ENCODE measurements at regions not wholly inside any gene's neighbourhood (a gene's known extent, or its start where the extent isn't known, plus 50 kb on each side); places are given as distances from the start of the nearest gene placed in this dataset.

DNA sequence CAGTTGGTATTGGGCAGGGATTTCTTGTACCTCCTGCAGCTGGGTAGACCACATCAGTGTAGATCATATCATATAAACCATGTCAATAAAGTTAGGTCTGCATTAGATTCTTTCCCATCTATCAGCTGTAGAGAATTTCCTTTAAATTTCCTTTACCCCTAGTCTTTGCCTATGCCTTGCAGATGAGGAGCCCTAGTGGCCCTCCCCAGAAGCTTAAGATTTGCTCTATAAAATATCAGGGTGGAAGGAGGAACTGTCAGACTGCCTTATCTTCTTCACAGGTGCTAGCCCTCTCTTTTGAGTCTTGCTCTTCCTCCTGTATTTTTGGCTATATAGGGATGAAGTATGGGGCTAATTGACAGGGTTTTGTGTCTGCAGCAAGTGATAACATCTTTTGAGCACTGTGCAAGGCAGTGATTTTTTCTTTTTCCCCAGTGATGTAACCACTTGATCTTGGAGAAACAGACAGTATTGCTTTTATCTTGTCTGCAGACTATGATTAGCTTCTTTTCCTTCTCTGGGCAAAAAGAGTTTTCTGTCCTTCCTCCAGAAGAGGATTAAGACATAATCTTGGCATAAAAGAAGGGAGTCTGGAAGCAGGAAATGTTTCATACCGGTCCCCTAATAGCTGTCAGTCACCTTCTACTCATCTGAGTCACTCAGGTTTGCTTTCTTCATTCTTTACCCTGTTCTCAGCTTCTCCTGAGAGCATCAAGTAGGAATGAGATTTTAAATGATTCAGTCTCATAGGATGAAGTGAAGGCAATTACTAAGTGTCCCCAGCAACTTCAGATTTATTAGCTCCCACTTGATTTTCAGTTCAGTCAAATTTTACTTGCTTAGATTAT is 286.4 kb downstream of the CDH19 start:
- DNase-seq (ENCODE audit: low read depth, low spot score) (no peak), FAIRE-seq (no peak), ATAC-seq (no peak)
- Histone ChIP-seq H3K9me3 (replicated peaks; ENCODE audit: control insufficient read depth, insufficient read depth, low read length) (no peaks in the 10 kb centered on the region), H3K36me3 (ENCODE audit: control insufficient read depth in 2 of 2, insufficient read depth in 2 of 2, low read length in 1 of 2) (no peaks in the 10 kb centered on the region), H3K27ac (ENCODE audit: control insufficient read depth, insufficient read depth) (no peak overlapping the region), H3K4me1 (ENCODE audit: control insufficient read depth, insufficient read depth, low read length) (no peaks in the 10 kb centered on the region), H4K20me1 (ENCODE audit: control insufficient read depth, insufficient read depth) (no peaks in the 10 kb centered on the region), H3K9ac (ENCODE audit: control insufficient read depth, insufficient read depth, low read length) (no peak overlapping the region), H3K79me2 (ENCODE audit: control insufficient read depth, insufficient read depth, low read length) (no peaks in the 10 kb centered on the region), H3K27me3 (replicated peaks in 1 of 2; ENCODE audit: control insufficient read depth in 2 of 2, insufficient read depth in 2 of 2, low read length in 1 of 2) (no peaks in the 10 kb centered on the region), H3K4me2 (ENCODE audit: control insufficient read depth, insufficient read depth) (no peak overlapping the region), H2AFZ (ENCODE audit: control insufficient read depth, low read depth, low read length) (no peak overlapping the region), H3K4me3 (no peak overlapping the region)
- POLR2A ChIA-PET = no interaction called here
- SMC1A ChIA-PET (ENCODE audit: uncharacterized antibody, unreplicated experiment) = no interaction called here
- no TSS peak for BruUV-seq (replicated peaks)
- CTCF ChIA-PET = no interaction called here
- 0% methylated on average over 1 of the region's 1 CpG for WGBS (ENCODE audit: insufficient coverage, insufficient replicate concordance, low lambda C conversion rate, missing lambda C conversion rate)
- in situ Hi-C loops (cut with MboI) (no loop called here), intact Hi-C loops (cut with micrococcal nuclease; ENCODE audit: unreplicated experiment) (no loop called here)
- no peak for TF ChIP-seq FOXK2 (IDR thresholded peaks at IDR 0.05)
- TF ChIP-seq PAX5 (IDR thresholded peaks at IDR 0.05; ENCODE audit: borderline replicate concordance, low read depth, low read length) = no peak
- TF ChIP-seq MTA2 (IDR thresholded peaks at IDR 0.05; ENCODE audit: low read depth) = no peak
- TF ChIP-seq CBFB (IDR thresholded peaks at IDR 0.05; ENCODE audit: low read depth) = no peak
- TF ChIP-seq, protein P1, sequence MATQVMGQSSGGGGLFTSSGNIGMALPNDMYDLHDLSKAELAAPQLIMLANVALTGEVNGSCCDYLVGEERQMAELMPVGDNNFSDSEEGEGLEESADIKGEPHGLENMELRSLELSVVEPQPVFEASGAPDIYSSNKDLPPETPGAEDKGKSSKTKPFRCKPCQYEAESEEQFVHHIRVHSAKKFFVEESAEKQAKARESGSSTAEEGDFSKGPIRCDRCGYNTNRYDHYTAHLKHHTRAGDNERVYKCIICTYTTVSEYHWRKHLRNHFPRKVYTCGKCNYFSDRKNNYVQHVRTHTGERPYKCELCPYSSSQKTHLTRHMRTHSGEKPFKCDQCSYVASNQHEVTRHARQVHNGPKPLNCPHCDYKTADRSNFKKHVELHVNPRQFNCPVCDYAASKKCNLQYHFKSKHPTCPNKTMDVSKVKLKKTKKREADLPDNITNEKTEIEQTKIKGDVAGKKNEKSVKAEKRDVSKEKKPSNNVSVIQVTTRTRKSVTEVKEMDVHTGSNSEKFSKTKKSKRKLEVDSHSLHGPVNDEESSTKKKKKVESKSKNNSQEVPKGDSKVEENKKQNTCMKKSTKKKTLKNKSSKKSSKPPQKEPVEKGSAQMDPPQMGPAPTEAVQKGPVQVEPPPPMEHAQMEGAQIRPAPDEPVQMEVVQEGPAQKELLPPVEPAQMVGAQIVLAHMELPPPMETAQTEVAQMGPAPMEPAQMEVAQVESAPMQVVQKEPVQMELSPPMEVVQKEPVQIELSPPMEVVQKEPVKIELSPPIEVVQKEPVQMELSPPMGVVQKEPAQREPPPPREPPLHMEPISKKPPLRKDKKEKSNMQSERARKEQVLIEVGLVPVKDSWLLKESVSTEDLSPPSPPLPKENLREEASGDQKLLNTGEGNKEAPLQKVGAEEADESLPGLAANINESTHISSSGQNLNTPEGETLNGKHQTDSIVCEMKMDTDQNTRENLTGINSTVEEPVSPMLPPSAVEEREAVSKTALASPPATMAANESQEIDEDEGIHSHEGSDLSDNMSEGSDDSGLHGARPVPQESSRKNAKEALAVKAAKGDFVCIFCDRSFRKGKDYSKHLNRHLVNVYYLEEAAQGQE (IDR thresholded peaks at IDR 0.05; ENCODE audit: low read depth, low read length) = no peak
- no peak for TF ChIP-seq JUNB (IDR thresholded peaks at IDR 0.05)
- no peak for TF ChIP-seq SREBF2 (IDR thresholded peaks at IDR 0.05; ENCODE audit: low read length)
- no peak for TF ChIP-seq TAF1 (IDR thresholded peaks at IDR 0.05; ENCODE audit: borderline replicate concordance, low read depth, low read length)
- TF ChIP-seq SUZ12 (IDR thresholded peaks at IDR 0.05; ENCODE audit: unreplicated experiment) = no peak
- no peak for TF ChIP-seq ATF7 (IDR thresholded peaks at IDR 0.05; ENCODE audit: low read depth)
- no peak for TF ChIP-seq SMAD1 (IDR thresholded peaks at IDR 0.05; ENCODE audit: low read depth, partially characterized antibody)
- TF ChIP-seq ETV6 (conservative IDR thresholded peaks at IDR 0.05 in 1 of 2, IDR thresholded peaks at IDR 0.05 in 1 of 2; ENCODE audit: borderline replicate concordance in 1 of 2, low read depth in 1 of 2) = no peak
- TF ChIP-seq NR2F1 (conservative IDR thresholded peaks at IDR 0.05) = no peak
- TF ChIP-seq, protein P2, sequence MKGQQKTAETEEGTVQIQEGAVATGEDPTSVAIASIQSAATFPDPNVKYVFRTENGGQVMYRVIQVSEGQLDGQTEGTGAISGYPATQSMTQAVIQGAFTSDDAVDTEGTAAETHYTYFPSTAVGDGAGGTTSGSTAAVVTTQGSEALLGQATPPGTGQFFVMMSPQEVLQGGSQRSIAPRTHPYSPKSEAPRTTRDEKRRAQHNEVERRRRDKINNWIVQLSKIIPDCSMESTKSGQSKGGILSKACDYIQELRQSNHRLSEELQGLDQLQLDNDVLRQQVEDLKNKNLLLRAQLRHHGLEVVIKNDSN (IDR thresholded peaks at IDR 0.05; ENCODE audit: borderline replicate concordance, extremely low read length, insufficient read depth, low read depth, low read length) = no peak
- TF ChIP-seq, protein P3, sequence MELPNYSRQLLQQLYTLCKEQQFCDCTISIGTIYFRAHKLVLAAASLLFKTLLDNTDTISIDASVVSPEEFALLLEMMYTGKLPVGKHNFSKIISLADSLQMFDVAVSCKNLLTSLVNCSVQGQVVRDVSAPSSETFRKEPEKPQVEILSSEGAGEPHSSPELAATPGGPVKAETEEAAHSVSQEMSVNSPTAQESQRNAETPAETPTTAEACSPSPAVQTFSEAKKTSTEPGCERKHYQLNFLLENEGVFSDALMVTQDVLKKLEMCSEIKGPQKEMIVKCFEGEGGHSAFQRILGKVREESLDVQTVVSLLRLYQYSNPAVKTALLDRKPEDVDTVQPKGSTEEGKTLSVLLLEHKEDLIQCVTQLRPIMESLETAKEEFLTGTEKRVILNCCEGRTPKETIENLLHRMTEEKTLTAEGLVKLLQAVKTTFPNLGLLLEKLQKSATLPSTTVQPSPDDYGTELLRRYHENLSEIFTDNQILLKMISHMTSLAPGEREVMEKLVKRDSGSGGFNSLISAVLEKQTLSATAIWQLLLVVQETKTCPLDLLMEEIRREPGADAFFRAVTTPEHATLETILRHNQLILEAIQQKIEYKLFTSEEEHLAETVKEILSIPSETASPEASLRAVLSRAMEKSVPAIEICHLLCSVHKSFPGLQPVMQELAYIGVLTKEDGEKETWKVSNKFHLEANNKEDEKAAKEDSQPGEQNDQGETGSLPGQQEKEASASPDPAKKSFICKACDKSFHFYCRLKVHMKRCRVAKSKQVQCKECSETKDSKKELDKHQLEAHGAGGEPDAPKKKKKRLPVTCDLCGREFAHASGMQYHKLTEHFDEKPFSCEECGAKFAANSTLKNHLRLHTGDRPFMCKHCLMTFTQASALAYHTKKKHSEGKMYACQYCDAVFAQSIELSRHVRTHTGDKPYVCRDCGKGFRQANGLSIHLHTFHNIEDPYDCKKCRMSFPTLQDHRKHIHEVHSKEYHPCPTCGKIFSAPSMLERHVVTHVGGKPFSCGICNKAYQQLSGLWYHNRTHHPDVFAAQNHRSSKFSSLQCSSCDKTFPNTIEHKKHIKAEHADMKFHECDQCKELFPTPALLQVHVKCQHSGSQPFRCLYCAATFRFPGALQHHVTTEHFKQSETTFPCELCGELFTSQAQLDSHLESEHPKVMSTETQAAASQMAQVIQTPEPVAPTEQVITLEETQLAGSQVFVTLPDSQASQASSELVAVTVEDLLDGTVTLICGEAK (IDR thresholded peaks at IDR 0.05; ENCODE audit: borderline replicate concordance) = no peak
- RAD21 ChIA-PET (ENCODE audit: unreplicated experiment) = no interaction called here
